ENCODE measurements at regions not wholly inside any gene's neighbourhood (a gene's known extent, or its start where the extent isn't known, plus 50 kb on each side); places are given as distances from the start of the nearest gene placed in this dataset.

DNA sequence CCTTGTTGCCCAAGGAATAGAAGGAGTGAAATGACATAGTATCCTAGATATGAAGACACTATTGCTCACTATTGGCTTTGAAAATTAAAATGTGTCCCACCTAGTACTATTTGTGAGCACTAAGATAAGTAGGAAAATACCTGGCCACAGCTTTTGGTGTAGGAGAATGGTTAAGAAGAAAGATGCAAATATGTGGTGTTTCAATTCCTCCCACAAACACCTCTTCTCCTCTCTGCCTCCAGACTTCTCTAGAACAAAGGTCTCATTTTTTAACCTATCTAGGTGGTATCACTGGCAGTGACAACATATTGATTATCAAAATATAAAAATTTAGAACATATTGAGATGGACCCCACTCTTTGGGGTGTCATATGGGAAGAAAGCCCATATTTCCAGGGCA is 929.9 kb upstream of the FANCL start:
- no peak for TF ChIP-seq CTCF (IDR thresholded peaks at IDR 0.05; ENCODE audit: insufficient read depth, low read length, poor library complexity, severe bottlenecking)
- no peak for TF ChIP-seq EZH2phosphoT487 (conservative IDR thresholded peaks at IDR 0.05; ENCODE audit: low read length)
